H1 (cell line): ENCODE measurements at regions not wholly inside any gene's neighbourhood (a gene's known extent, or its start where the extent isn't known, plus 50 kb on each side); places are given as distances from the start of the nearest gene placed in this dataset.

Source experiments
- CTCF ChIA-PET: fragments of 300-600 bp; sonication (Branson Sonifier 250); formaldehyde crosslinking; loops from one replicate; lab custom pipeline; 2021; ENCODE audit not compliant: partially characterized antibody; lab: Charles Lee
- POLR2A ChIA-PET: fragments of 300-600 bp; sonication (Branson Sonifier 250); formaldehyde crosslinking; loops from one replicate; lab custom pipeline; 2021; ENCODE audit warnings: inconsistent platforms; ENCODE audit not compliant: partially characterized antibody; lab: Charles Lee
- DNase-seq, 2 experiments: peaks; one replicate each; pipeline versions ENCODE4 v3.0.0 to v3.0.0-alpha.2; 2010 to 2022; ENCODE audit warnings: low spot score in 2 of 2, low read depth in 1 of 2, mixed read lengths in 1 of 2
- FAIRE-seq: peaks from 2 replicates; lab custom pipeline; 2011; peaks lifted over from hg19 to GRCh38; lab: Jason Lieb, UNC
- H2AFZ ChIP-seq: 2 replicates; pipeline ENCODE4 v1.8.1; 2012; ENCODE audit warnings: low read length, inconsistent platforms
- H2AK5ac ChIP-seq: 2 replicates; pipeline ENCODE4 v1.6.1; 2013; ENCODE audit warnings: low read depth, low read length
- H2BK120ac ChIP-seq: replicated peaks from 2 replicates; pipeline ENCODE3; 2013; ENCODE audit warnings: low read depth, low read length, inconsistent platforms
- H2BK12ac ChIP-seq: 2 replicates; pipeline ENCODE4 v1.6.1; 2013; ENCODE audit warnings: low read depth, low read length
- H2BK15ac ChIP-seq: 2 replicates; pipeline ENCODE4 v1.6.1; 2013; ENCODE audit warnings: low read length
- H2BK20ac ChIP-seq: 2 replicates; pipeline ENCODE4 v1.6.1; 2013; ENCODE audit warnings: low read length
- H2BK5ac ChIP-seq: 2 replicates; pipeline ENCODE4 v1.6.1; 2013; ENCODE audit warnings: low read depth, low read length
- H3K14ac ChIP-seq: 2 replicates; pipeline ENCODE4 v1.6.1; 2013; ENCODE audit warnings: inconsistent platforms; ENCODE audit not compliant: insufficient read length
- H3K18ac ChIP-seq: 2 replicates; pipeline ENCODE4 v1.6.1; 2013; ENCODE audit warnings: low read length; ENCODE audit errors: extremely low read depth
- H3K23ac ChIP-seq: 2 replicates; pipeline ENCODE4 v1.6.1; 2013; ENCODE audit warnings: inconsistent platforms; ENCODE audit not compliant: insufficient read length
- H3K23me2 ChIP-seq: 2 replicates; pipeline ENCODE4 v1.6.1; 2013; ENCODE audit warnings: low read depth, low read length
- H3K27ac ChIP-seq: 2 replicates; pipeline ENCODE4 v1.6.1; 2011; ENCODE audit warnings: low read depth, low read length, inconsistent platforms
- H3K27me3 ChIP-seq, 4 experiments: replicated peaks in 1 of 4; 1 replicate in 1 of 4; 2 replicates in 3 of 4; pipeline versions ENCODE4 v1.6.1 to v1.8.1; 2011 to 2013; ENCODE audit warnings: low read length in 3 of 4, mild to moderate bottlenecking in 3 of 4, inconsistent platforms in 2 of 4, mixed read lengths in 2 of 4, moderate library complexity in 1 of 4; ENCODE audit not compliant: control insufficient read depth in 3 of 4, insufficient read depth in 3 of 4; ENCODE audit errors: extremely low read depth in 1 of 4
- H3K36me3 ChIP-seq, 4 experiments: 2 replicates each; pipeline versions ENCODE4 v1.6.1 to v1.8.1; 2011 to 2013; ENCODE audit warnings: mild to moderate bottlenecking in 4 of 4, low read length in 3 of 4, moderate library complexity in 2 of 4, control low read depth in 1 of 4, inconsistent platforms in 1 of 4; ENCODE audit not compliant: insufficient read depth in 4 of 4, control insufficient read depth in 2 of 4
- H3K4ac ChIP-seq: replicated peaks from 2 replicates; pipeline ENCODE3; 2013; ENCODE audit warnings: low read length, low read depth, mixed read lengths, inconsistent platforms; ENCODE audit not compliant: insufficient read length
- H3K4me1 ChIP-seq, 4 experiments: replicated peaks in 1 of 4; 1 replicate in 1 of 4; 2 replicates in 3 of 4; pipeline versions ENCODE4 v1.6.1 to v1.8.1; 2011 to 2013; ENCODE audit warnings: low read length in 3 of 4, inconsistent platforms in 2 of 4, mixed read lengths in 1 of 4; ENCODE audit not compliant: insufficient read depth in 4 of 4, control insufficient read depth in 3 of 4
- H3K4me2 ChIP-seq, 2 experiments: 2 replicates each; pipeline versions ENCODE4 v1.6.1 to v1.8.1; 2011 to 2013; ENCODE audit warnings: low read depth in 2 of 2, low read length in 2 of 2, control low read depth in 1 of 2, inconsistent platforms in 1 of 2, mild to moderate bottlenecking in 1 of 2; ENCODE audit not compliant: insufficient read depth in 1 of 2
- H3K4me3 ChIP-seq, 4 experiments: fragments of 200-600, 300-600 bp in 1 of 4; sonication (generic), shearing (Covaris generic), sonication (Bioruptor Twin) in 1 of 4; 2 replicates each; pipeline versions ENCODE4 v1.5.1 to v1.8.1; 2011 to 2016; ENCODE audit warnings: low read length in 4 of 4, low read depth in 3 of 4, control low read depth in 2 of 4, inconsistent platforms in 2 of 4, mild to moderate bottlenecking in 2 of 4, mixed read lengths in 1 of 4, moderate library complexity in 1 of 4; ENCODE audit not compliant: insufficient read depth in 2 of 4; ENCODE audit errors: extremely low read depth in 1 of 4
- H3K56ac ChIP-seq: replicated peaks from 2 replicates; pipeline ENCODE3; 2013; ENCODE audit warnings: low read depth, mild to moderate bottlenecking, mixed read lengths, low read length, inconsistent platforms; ENCODE audit not compliant: insufficient read length
- H3K79me1 ChIP-seq: 2 replicates; pipeline ENCODE4 v1.6.1; 2013; ENCODE audit warnings: low read depth, low read length, control low read depth
- H3K79me2 ChIP-seq, 2 experiments: 2 replicates each; pipeline versions ENCODE4 v1.6.1 to v1.8.1; 2012 to 2013; ENCODE audit warnings: low read length in 2 of 2, mild to moderate bottlenecking in 2 of 2, inconsistent platforms in 1 of 2; ENCODE audit not compliant: insufficient read depth in 2 of 2, control insufficient read depth in 1 of 2
- H3K9ac ChIP-seq, 4 experiments: replicated peaks in 1 of 4; 1 replicate in 1 of 4; 2 replicates in 3 of 4; pipeline versions ENCODE4 v1.6.1 to v1.8.1; 2011 to 2013; ENCODE audit warnings: low read depth in 3 of 4, low read length in 3 of 4, control low read depth in 2 of 4, mild to moderate bottlenecking in 2 of 4, moderate library complexity in 2 of 4, inconsistent platforms in 1 of 4; ENCODE audit errors: extremely low read depth in 1 of 4
- H3K9me3 ChIP-seq, 2 experiments: 2 replicates each; pipeline versions ENCODE4 v1.6.1 to v1.8.1; 2012 to 2013; ENCODE audit warnings: mild to moderate bottlenecking in 2 of 2, moderate library complexity in 2 of 2, control low read depth in 1 of 2, inconsistent platforms in 1 of 2, low read depth in 1 of 2, low read length in 1 of 2, mixed read lengths in 1 of 2; ENCODE audit not compliant: insufficient read depth in 2 of 2
- H4K20me1 ChIP-seq, 2 experiments: replicated peaks in 1 of 2; 2 replicates each; pipeline versions ENCODE3 to v1.8.1; 2011 to 2013; ENCODE audit warnings: inconsistent platforms in 2 of 2, low read length in 2 of 2, mild to moderate bottlenecking in 1 of 2; ENCODE audit not compliant: insufficient read depth in 2 of 2, control insufficient read depth in 1 of 2
- H4K5ac ChIP-seq: 2 replicates; pipeline ENCODE4 v1.6.1; 2013; ENCODE audit warnings: low read length, low read depth, mixed read lengths, inconsistent platforms; ENCODE audit not compliant: insufficient read length
- H4K8ac ChIP-seq: 2 replicates; pipeline ENCODE4 v1.8.0; 2013; ENCODE audit warnings: mild to moderate bottlenecking, moderate library complexity, low read length, inconsistent platforms; ENCODE audit not compliant: insufficient read depth; ENCODE audit errors: extremely low read depth
- H4K91ac ChIP-seq: replicated peaks from 2 replicates; pipeline ENCODE3; 2013; ENCODE audit warnings: low read length, mixed read lengths, inconsistent platforms; ENCODE audit not compliant: insufficient read length
- CBX5 ChIP-seq: fragments of 300-800, 300-1000 bp; sonication (generic); IDR thresholded peaks from 2 replicates; pipeline ENCODE4 v1.7.1; 2016; ENCODE audit warnings: antibody characterized with exemption, low read length, low read depth
- CTBP2 ChIP-seq: IDR thresholded peaks from 2 replicates; pipeline ENCODE4 v1.7.0; 2011; ENCODE audit warnings: borderline replicate concordance, mild to moderate bottlenecking, moderate library complexity, mixed read lengths, low read length; ENCODE audit not compliant: insufficient read depth, insufficient read length
- EGR1 ChIP-seq: IDR thresholded peaks from 2 replicates; pipeline ENCODE4 v1.6.1; 2011; ENCODE audit warnings: low read depth, low read length, borderline replicate concordance
- EP300 ChIP-seq, 2 experiments: IDR thresholded peaks; 1 replicate in 1 of 2; 2 replicates in 1 of 2; pipeline ENCODE4 v1.6.1; 2011 to 2012; ENCODE audit warnings: low read depth in 2 of 2, low read length in 2 of 2, mild to moderate bottlenecking in 2 of 2, borderline replicate concordance in 1 of 2, inconsistent platforms in 1 of 2, moderate library complexity in 1 of 2
- HDAC2 ChIP-seq, 2 experiments: fragments of 300-600 bp in 1 of 2; sonication (generic) in 1 of 2; IDR thresholded peaks; 2 replicates each; pipeline ENCODE4 v1.6.1; 2011 to 2012; ENCODE audit warnings: low read depth in 2 of 2, low read length in 2 of 2, mild to moderate bottlenecking in 2 of 2, moderate library complexity in 2 of 2, borderline replicate concordance in 1 of 2, inconsistent platforms in 1 of 2
- JUND ChIP-seq: IDR thresholded peaks from 2 replicates; pipeline ENCODE4 v1.6.1; 2011; ENCODE audit warnings: mild to moderate bottlenecking, improper control_type of control experiment, low read length
- KDM5A ChIP-seq: fragments of 200-600 bp; IDR thresholded peaks from 2 replicates; pipeline ENCODE4 v1.7.1; 2012; ENCODE audit warnings: mild to moderate bottlenecking, low read length, inconsistent platforms, mixed read lengths
- PHF8 ChIP-seq: fragments of 200-600 bp; sonication (generic); conservative IDR thresholded peaks from 2 replicates; pipeline ENCODE4 v1.7.1; 2012; ENCODE audit warnings: low read depth, mild to moderate bottlenecking, inconsistent platforms, low read length, moderate library complexity
- RAD21 ChIP-seq, 2 experiments: IDR thresholded peaks in 1 of 2; conservative IDR thresholded peaks in 1 of 2; 2 replicates each; pipeline ENCODE4 v1.6.1; 2011; ENCODE audit warnings: low read depth in 2 of 2, low read length in 2 of 2, improper control_type of control experiment in 1 of 2, inconsistent platforms in 1 of 2, mild to moderate bottlenecking in 1 of 2, moderate library complexity in 1 of 2
- SIX5 ChIP-seq: IDR thresholded peaks from 2 replicates; pipeline ENCODE4 v1.6.1; 2011; ENCODE audit warnings: mild to moderate bottlenecking, low read depth, low read length
- SP4 ChIP-seq: IDR thresholded peaks from 2 replicates; pipeline ENCODE4 v1.6.1; 2012; ENCODE audit warnings: low read length, inconsistent platforms
- SRF ChIP-seq: IDR thresholded peaks from 2 replicates; pipeline ENCODE4 v1.6.1; 2011; ENCODE audit warnings: mild to moderate bottlenecking, low read depth, low read length, moderate library complexity
- TAF1 ChIP-seq: IDR thresholded peaks from 2 replicates; pipeline ENCODE4 v1.6.1; 2011; ENCODE audit warnings: mild to moderate bottlenecking, low read depth, low read length
- YY1 ChIP-seq: IDR thresholded peaks from 2 replicates; pipeline ENCODE4 v1.6.1; 2011; ENCODE audit warnings: low read depth, mild to moderate bottlenecking, low read length
- WGBS, 2 experiments: shearing (Covaris generic) in 1 of 2; methylation state at CpG; one replicate each; pipeline versions ENCODE4 v1.1.6 to v1.1.7; 2013 to 2015; ENCODE audit warnings: low lambda C conversion rate in 2 of 2, mixed read lengths in 2 of 2, inconsistent platforms in 1 of 2, low coverage in 1 of 2, missing lambda C conversion rate in 1 of 2; ENCODE audit not compliant: insufficient replicate concordance in 2 of 2, insufficient coverage in 1 of 2, insufficient read length in 1 of 2; ENCODE audit errors: extremely low coverage in 1 of 2, missing lambda C conversion rate in 1 of 2; 5-methylcytosine and 5-hydroxymethylcytosine counted together
- TF ChIP-seq, protein P1 (sequence below): IDR thresholded peaks from 2 replicates; pipeline ENCODE4 v1.6.1; 2012; ENCODE audit warnings: inconsistent platforms

DNA sequence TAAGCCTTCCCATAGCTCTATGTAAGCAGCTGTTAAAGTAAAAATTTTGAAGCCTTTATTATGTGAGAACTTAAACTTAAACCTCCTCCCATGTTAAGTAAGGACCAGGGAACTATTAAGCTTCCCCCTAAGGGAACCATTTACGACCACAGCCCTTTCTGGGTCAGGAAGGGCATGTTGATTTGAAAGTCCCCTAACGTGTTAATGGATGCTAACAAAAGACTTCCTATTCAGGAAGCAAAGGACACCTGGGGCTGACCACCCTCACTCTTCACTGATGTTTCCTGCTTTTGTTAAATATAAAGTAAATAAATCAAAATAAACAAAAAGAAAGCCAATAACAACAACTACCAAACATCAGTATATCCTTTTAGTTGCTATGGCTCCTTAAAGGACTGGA, 170.6 kb upstream of the RFX3 start:
- H2BK12ac ChIP-seq: no peak overlapping the region
- H4K5ac ChIP-seq: no peak overlapping the region
- no peak overlapping the region for H3K18ac ChIP-seq
- H3K27me3 ChIP-seq: no peaks in the 10 kb centered on the region
- FAIRE-seq (peak; percentile 28), DNase-seq (peak in 1 of 2 experiments; percentile 15)
- no peaks in the 10 kb centered on the region for H3K23me2 ChIP-seq
- H3K4ac ChIP-seq: no peak overlapping the region
- POLR2A ChIA-PET: no interaction called here
- H3K9ac ChIP-seq: no peak overlapping the region
- WGBS, 2 experiments: 31% methylated on average over 2 of the region's 2 CpGs; no CpG with 5 or more reads in 1 of the 2 experiments
- no peaks in the 10 kb centered on the region for H3K9me3 ChIP-seq
- H3K14ac ChIP-seq: no peak overlapping the region
- H4K91ac ChIP-seq: no peak overlapping the region
- H3K23ac ChIP-seq: no peak overlapping the region
- no peak overlapping the region for H2BK15ac ChIP-seq
- H3K36me3 ChIP-seq: no peaks in the 10 kb centered on the region
- H3K4me3 ChIP-seq: no peak overlapping the region
- H3K56ac ChIP-seq: no peak overlapping the region
- no peak overlapping the region for H2BK5ac ChIP-seq
- no peaks in the 10 kb centered on the region for H4K20me1 ChIP-seq
- CTCF ChIA-PET: no interaction called here
- no peaks in the 10 kb centered on the region for H3K79me1 ChIP-seq
- no peak overlapping the region for H2BK120ac ChIP-seq
- no peak overlapping the region for H3K4me2 ChIP-seq
- H3K79me2 ChIP-seq: no peaks in the 10 kb centered on the region
- H2AK5ac ChIP-seq: no peak overlapping the region
- H3K4me1 ChIP-seq: peaks cover 0 to 2% (median under 1%) of the 10 kb centered on the region in 4 experiments; a peak in 2 of 7 replicates
- H3K27ac ChIP-seq: no peak overlapping the region
- no peak overlapping the region for H2BK20ac ChIP-seq
- H2AFZ ChIP-seq: no peak overlapping the region
- no peak overlapping the region for H4K8ac ChIP-seq
- no peak for TF ChIP-seq EGR1
- TF ChIP-seq HDAC2 (IDR thresholded peaks at IDR 0.05; ENCODE audit: borderline replicate concordance in 1 of 2, low read depth in 2 of 2, low read length in 2 of 2): no peak
- TF ChIP-seq CBX5: no peak
- no peak for TF ChIP-seq YY1
- no peak for TF ChIP-seq RAD21 (IDR thresholded peaks at IDR 0.05 in 1 of 2, conservative IDR thresholded peaks at IDR 0.05 in 1 of 2; ENCODE audit: low read depth in 2 of 2, low read length in 2 of 2)
- TF ChIP-seq JUND: no peak
- no peak for TF ChIP-seq CTBP2
- no peak for TF ChIP-seq SRF
- TF ChIP-seq SP4: no peak
- TF ChIP-seq, protein P1, sequence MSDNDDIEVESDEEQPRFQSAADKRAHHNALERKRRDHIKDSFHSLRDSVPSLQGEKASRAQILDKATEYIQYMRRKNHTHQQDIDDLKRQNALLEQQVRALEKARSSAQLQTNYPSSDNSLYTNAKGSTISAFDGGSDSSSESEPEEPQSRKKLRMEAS: no peak
- TF ChIP-seq EP300 (IDR thresholded peaks at IDR 0.05; ENCODE audit: borderline replicate concordance in 1 of 2, low read depth in 2 of 2, low read length in 2 of 2): no peak
- no peak for TF ChIP-seq SIX5
- no peak for TF ChIP-seq KDM5A
- no peak for TF ChIP-seq TAF1
- no peak for TF ChIP-seq PHF8
